Trophoblast cell (in vitro differentiated cells and primary cell): ENCODE measurements at regions not wholly inside any gene's neighbourhood (a gene's known extent, or its start where the extent isn't known, plus 50 kb on each side); places are given as distances from the start of the nearest gene placed in this dataset.

Experiments used
- DNase-seq, 2 donors: peaks; one replicate each; pipeline ENCODE4 v3.0.0-alpha.2; 2016
- H2AFZ ChIP-seq: 2 replicates; pipeline ENCODE4 v1.6.1; 2013; ENCODE audit warnings: low read length, moderate library complexity, mild to moderate bottlenecking; ENCODE audit not compliant: insufficient read depth, poor library complexity
- H2AK5ac ChIP-seq: 2 replicates; pipeline ENCODE4 v1.6.1; 2013; ENCODE audit warnings: mild to moderate bottlenecking, low read length
- H2BK120ac ChIP-seq: 2 replicates; pipeline ENCODE4 v1.6.1; 2013; ENCODE audit warnings: low read length, mild to moderate bottlenecking, moderate library complexity; ENCODE audit not compliant: insufficient read depth, poor library complexity
- H2BK12ac ChIP-seq: 2 replicates; pipeline ENCODE4 v1.6.1; 2013; ENCODE audit warnings: mild to moderate bottlenecking, low read length, moderate library complexity
- H2BK5ac ChIP-seq: 2 replicates; pipeline ENCODE4 v1.6.1; 2013; ENCODE audit warnings: low read length, low read depth, moderate library complexity, mild to moderate bottlenecking; ENCODE audit not compliant: poor library complexity
- H3K14ac ChIP-seq: 2 replicates; pipeline ENCODE4 v1.6.1; 2013; ENCODE audit warnings: mild to moderate bottlenecking, low read length
- H3K18ac ChIP-seq: 2 replicates; pipeline ENCODE4 v1.6.1; 2013; ENCODE audit warnings: mild to moderate bottlenecking, low read length
- H3K23ac ChIP-seq: 2 replicates; pipeline ENCODE4 v1.6.1; 2013; ENCODE audit warnings: low read length
- H3K27ac ChIP-seq: 2 replicates; pipeline ENCODE4 v1.5.1; 2013; ENCODE audit warnings: low read depth, mild to moderate bottlenecking, inconsistent platforms, low read length, moderate library complexity
- H3K27me3 ChIP-seq: 2 replicates; pipeline ENCODE4 v1.6.1; 2013; ENCODE audit warnings: inconsistent platforms, mild to moderate bottlenecking, low read length, moderate library complexity; ENCODE audit not compliant: insufficient read depth
- H3K36me3 ChIP-seq, 2 experiments: 1 replicate in 1 of 2; 2 replicates in 1 of 2; pipeline ENCODE4 v1.6.1; 2013; ENCODE audit warnings: low read length in 2 of 2, mild to moderate bottlenecking in 2 of 2, moderate library complexity in 1 of 2; ENCODE audit not compliant: insufficient read depth in 2 of 2, control insufficient read depth in 1 of 2
- H3K4ac ChIP-seq: 2 replicates; pipeline ENCODE4 v1.6.1; 2013; ENCODE audit warnings: low read depth, mild to moderate bottlenecking, low read length, moderate library complexity
- H3K4me1 ChIP-seq, 2 experiments: 1 replicate in 1 of 2; 2 replicates in 1 of 2; pipeline ENCODE4 v1.6.1; 2013; ENCODE audit warnings: low read length in 2 of 2, mild to moderate bottlenecking in 2 of 2, moderate library complexity in 1 of 2; ENCODE audit not compliant: insufficient read depth in 2 of 2, control insufficient read depth in 1 of 2
- H3K4me2 ChIP-seq: 2 replicates; pipeline ENCODE4 v1.6.1; 2013; ENCODE audit warnings: inconsistent platforms, mild to moderate bottlenecking, low read length, moderate library complexity
- H3K4me3 ChIP-seq: 2 replicates; pipeline ENCODE4 v1.5.1; 2013; ENCODE audit warnings: mild to moderate bottlenecking, low read depth, low read length, inconsistent platforms
- H3K79me1 ChIP-seq: one replicate; pipeline ENCODE4 v1.6.1; 2013; ENCODE audit warnings: low read length
- H3K79me2 ChIP-seq: 2 replicates; pipeline ENCODE4 v1.6.1; 2013; ENCODE audit warnings: low read length, mild to moderate bottlenecking; ENCODE audit not compliant: control insufficient read depth, insufficient read depth, poor library complexity
- H3K9ac ChIP-seq: 2 replicates; pipeline ENCODE4 v1.6.1; 2013; ENCODE audit warnings: mild to moderate bottlenecking, low read length
- H3K9me3 ChIP-seq: 2 replicates; pipeline ENCODE4 v1.6.1; 2013; ENCODE audit warnings: low read depth, mild to moderate bottlenecking, control low read depth, inconsistent platforms, low read length; ENCODE audit not compliant: insufficient read depth
- H4K12ac ChIP-seq: 2 replicates; pipeline ENCODE4 v1.6.1; 2013; ENCODE audit warnings: low read depth, mild to moderate bottlenecking, low read length, moderate library complexity
- H4K8ac ChIP-seq: 2 replicates; pipeline ENCODE4 v1.6.1; 2013; ENCODE audit warnings: low read depth, mild to moderate bottlenecking, low read length, moderate library complexity
- H4K91ac ChIP-seq: one replicate; pipeline ENCODE4 v1.6.1; 2013; ENCODE audit warnings: low read depth, mild to moderate bottlenecking, low read length, moderate library complexity
- WGBS: extraction: QIAGEN DNeasy Blood & Tissue Kit; methylation state at CpG from one replicate; pipeline ENCODE4 v1.1.7; 2013; ENCODE audit warnings: missing lambda C conversion rate; ENCODE audit not compliant: insufficient read length, insufficient coverage; ENCODE audit errors: extremely low coverage; 5-methylcytosine and 5-hydroxymethylcytosine counted together

DNA sequence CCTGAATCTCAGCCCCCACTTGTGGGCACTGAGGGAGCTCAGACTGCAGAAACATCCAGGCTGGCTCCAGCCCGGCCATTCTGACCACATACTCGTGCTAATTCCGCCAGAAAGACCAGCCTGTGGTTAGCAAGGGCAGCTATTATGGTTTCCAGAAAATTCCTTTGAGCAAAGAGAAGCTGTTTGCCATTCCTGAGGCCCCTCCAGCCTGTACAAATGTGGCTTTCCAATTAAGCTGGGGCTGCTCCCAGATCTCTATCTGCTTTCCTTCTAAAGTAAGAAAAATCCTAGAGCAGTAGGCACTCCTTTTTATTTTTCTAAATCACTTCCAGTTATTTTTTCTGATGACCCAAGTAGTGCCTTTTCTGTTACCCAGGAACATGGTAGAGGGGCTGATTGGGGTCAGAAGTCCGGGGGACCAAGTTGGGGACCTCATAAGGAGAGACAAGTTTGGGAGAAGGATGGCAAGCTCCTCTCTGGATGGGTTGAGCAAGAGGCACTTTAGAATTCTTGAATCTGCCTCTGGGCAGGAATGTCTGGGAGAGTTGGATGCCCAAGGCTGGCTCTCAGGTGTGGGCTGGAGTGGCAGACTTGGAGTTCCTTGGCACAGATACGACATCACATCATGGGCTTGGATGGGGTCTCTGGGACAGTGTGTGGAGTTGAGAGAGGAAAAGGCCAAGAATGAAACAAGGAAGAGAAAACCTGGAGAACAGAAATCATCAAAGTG is 83.3 kb upstream of the TNRC6C start:
- H3K79me1 ChIP-seq, result peaks cover 3% of the 10 kb centered on the region
- no peak for DNase-seq
- H4K12ac ChIP-seq, result no peak overlapping the region
- peaks cover 10% of the 10 kb centered on the region for H3K9me3 ChIP-seq
- peaks cover 5 to 9% of the 10 kb centered on the region in 2 experiments for H3K4me1 ChIP-seq
- no peak overlapping the region for H2BK120ac ChIP-seq
- H4K8ac ChIP-seq, result no peak overlapping the region
- no peaks in the 10 kb centered on the region for H3K79me2 ChIP-seq
- no peak overlapping the region for H2BK12ac ChIP-seq
- no peak overlapping the region for H2BK5ac ChIP-seq
- no peak overlapping the region for H2AFZ ChIP-seq
- H3K4me3 ChIP-seq, result no peak overlapping the region
- no peak overlapping the region for H3K23ac ChIP-seq
- WGBS, result no CpG with 5 or more reads among the region's 5 CpGs
- no peak overlapping the region for H2AK5ac ChIP-seq
- H3K14ac ChIP-seq, result no peak overlapping the region
- no peaks in the 10 kb centered on the region for H3K36me3 ChIP-seq
- H3K27me3 ChIP-seq, result no peaks in the 10 kb centered on the region
- no peak overlapping the region for H3K27ac ChIP-seq
- no peak overlapping the region for H4K91ac ChIP-seq
- H3K9ac ChIP-seq, result no peak overlapping the region
- H3K4me2 ChIP-seq, result peak overlapping the region; percentile 29
- H3K18ac ChIP-seq, result no peak overlapping the region
- H3K4ac ChIP-seq, result no peak overlapping the region

DNA sequence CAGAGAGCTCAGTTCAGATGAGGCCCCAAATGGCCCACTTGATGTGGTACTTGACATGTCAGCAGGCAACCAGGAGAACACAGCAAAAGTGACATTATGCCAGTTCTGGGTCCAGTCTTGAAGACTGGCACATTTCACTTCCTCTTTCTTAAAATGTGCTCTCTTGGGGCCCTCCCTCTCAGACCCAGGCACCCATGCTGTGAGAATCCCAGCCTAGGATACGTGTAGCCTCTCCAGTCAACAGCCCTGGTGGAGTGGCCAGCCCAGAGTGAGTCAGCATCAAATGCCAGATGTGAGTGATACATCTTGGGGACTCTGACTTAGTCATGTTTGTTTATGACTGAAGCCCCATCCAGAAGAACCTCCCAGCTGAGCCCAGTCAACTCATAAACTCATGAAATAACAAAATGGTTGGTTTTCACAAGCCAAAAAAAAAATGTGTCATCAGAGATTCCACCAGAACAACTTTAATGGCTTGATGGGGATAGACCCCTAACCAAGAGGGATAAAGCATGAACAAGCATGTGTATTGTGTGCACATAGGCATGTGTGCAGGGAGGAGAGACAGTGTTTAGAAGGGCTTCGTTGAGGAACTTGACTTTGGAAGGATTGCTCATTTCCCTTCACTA is 82.5 kb upstream of the TNRC6C start:
- Histone ChIP-seq H3K4me2 (no peak overlapping the region), H4K8ac (no peak overlapping the region), H3K4ac (no peak overlapping the region), H2BK5ac (no peak overlapping the region), H2BK12ac (no peak overlapping the region), H3K23ac (no peak overlapping the region), H3K4me3 (no peak overlapping the region), H3K79me1 (peaks cover 3% of the 10 kb centered on the region), H3K14ac (no peak overlapping the region), H3K9me3 (peaks cover 10% of the 10 kb centered on the region), H4K91ac (no peak overlapping the region), H3K4me1 (peaks cover 5 to 9% of the 10 kb centered on the region in 2 experiments), H3K27me3 (no peaks in the 10 kb centered on the region), H3K9ac (no peak overlapping the region), H2BK120ac (no peak overlapping the region), H3K36me3 (no peaks in the 10 kb centered on the region), H3K27ac (no peak overlapping the region), H3K18ac (no peak overlapping the region), H2AFZ (no peak overlapping the region), H2AK5ac (no peak overlapping the region), H3K79me2 (no peaks in the 10 kb centered on the region), H4K12ac (no peak overlapping the region)
- no peak for DNase-seq
- no CpG with 5 or more reads among the region's 2 CpGs for WGBS

DNA sequence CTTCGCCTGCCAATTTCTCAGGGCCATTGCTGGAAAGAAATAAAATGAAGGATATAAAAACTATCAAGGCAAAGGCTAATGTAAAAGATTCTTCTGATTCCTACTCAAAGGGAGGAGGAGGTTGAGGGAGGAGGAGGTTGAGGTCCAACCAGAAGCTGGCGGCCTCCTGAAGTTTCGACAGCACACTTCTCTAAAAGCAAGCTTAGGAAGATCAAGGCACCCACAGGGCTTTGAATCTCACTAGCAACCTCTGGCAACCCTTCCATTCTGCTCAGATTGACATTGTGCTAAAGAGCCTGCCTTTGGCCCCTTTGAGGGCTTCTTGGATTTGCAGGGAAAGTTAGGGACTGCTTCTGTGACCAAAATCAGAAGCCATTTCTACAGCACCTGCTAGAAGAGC is 81.5 kb upstream of the TNRC6C start:
- no peak overlapping the region for H4K8ac ChIP-seq
- no peak overlapping the region for H3K9ac ChIP-seq
- H3K18ac ChIP-seq, result no peak overlapping the region
- no peak overlapping the region for H3K4ac ChIP-seq
- H3K27ac ChIP-seq, result no peak overlapping the region
- no peak overlapping the region for H2BK5ac ChIP-seq
- H3K4me2 ChIP-seq, result no peak overlapping the region
- H3K4me3 ChIP-seq, result no peak overlapping the region
- H4K12ac ChIP-seq, result no peak overlapping the region
- H4K91ac ChIP-seq, result no peak overlapping the region
- H3K79me1 ChIP-seq, result peaks cover 3% of the 10 kb centered on the region
- no peaks in the 10 kb centered on the region for H3K27me3 ChIP-seq
- no peak overlapping the region for H3K14ac ChIP-seq
- no CpG with 5 or more reads among the region's 3 CpGs for WGBS
- H2AK5ac ChIP-seq, result no peak overlapping the region
- no peak overlapping the region for H3K23ac ChIP-seq
- no peak overlapping the region for H2BK120ac ChIP-seq
- H3K9me3 ChIP-seq, result peaks cover 12% of the 10 kb centered on the region
- H3K36me3 ChIP-seq, result no peaks in the 10 kb centered on the region
- no peak for DNase-seq
- no peak overlapping the region for H2BK12ac ChIP-seq
- no peak overlapping the region for H2AFZ ChIP-seq
- H3K4me1 ChIP-seq, result peaks cover 5 to 9% of the 10 kb centered on the region in 2 experiments
- H3K79me2 ChIP-seq, result no peaks in the 10 kb centered on the region

DNA sequence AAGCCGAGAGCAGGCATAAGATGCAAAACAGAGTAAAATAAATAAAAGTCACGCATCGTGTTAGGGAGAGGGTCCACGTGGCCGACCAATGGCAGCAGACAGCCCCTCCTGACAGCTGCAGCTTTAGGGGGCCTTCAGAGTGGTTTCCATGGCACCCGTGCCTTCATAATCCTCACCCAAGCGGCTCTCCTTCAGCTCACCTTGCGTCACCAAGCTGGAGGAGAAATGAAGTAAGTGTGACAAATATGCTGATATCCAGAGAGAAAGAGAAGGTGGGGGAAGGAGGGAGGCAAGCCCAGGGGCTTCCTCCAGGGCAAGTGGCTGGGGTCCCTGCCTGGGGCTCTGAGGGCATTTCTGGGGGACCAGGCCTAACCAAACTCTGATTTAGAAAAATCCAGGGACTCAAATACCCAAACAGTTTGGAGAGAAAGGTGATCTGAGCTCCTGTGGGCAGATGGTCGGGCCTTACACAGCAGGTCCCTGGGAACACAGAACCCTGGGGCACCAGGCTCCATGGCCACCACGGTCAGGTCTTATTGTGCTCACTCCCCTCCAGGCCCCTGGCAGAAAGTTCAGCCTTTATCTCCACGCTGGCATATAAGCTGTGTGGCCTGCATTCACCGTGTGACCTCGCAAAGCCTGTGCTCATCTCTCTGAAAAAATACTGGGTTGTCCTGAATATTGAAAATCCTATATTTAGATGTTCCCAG is 80.7 kb upstream of the TNRC6C start:
- Histone ChIP-seq H3K9ac (no peak overlapping the region), H3K23ac (no peak overlapping the region), H3K79me2 (no peaks in the 10 kb centered on the region), H2BK12ac (no peak overlapping the region), H3K9me3 (peaks cover 13% of the 10 kb centered on the region), H3K4me1 (peaks cover 5 to 9% of the 10 kb centered on the region in 2 experiments), H3K36me3 (no peaks in the 10 kb centered on the region), H4K8ac (no peak overlapping the region), H4K91ac (no peak overlapping the region), H3K4me2 (no peak overlapping the region), H3K18ac (no peak overlapping the region), H2BK5ac (no peak overlapping the region), H2BK120ac (no peak overlapping the region), H3K4ac (no peak overlapping the region), H4K12ac (no peak overlapping the region), H2AFZ (no peak overlapping the region), H3K79me1 (peaks cover 3% of the 10 kb centered on the region), H3K4me3 (no peak overlapping the region), H3K14ac (no peak overlapping the region), H3K27me3 (no peaks in the 10 kb centered on the region), H2AK5ac (no peak overlapping the region), H3K27ac (no peak overlapping the region)
- WGBS, result no CpG with 5 or more reads among the region's 13 CpGs
- no peak for DNase-seq
